Middle frontal gyrus (tissue), 1 donor: ENCODE measurements at regions not wholly inside any gene's neighbourhood (a gene's known extent, or its start where the extent isn't known, plus 50 kb on each side); places are given as distances from the start of the nearest gene placed in this dataset.

Experiments used
- DNase-seq: peaks from one replicate; pipeline ENCODE4 v3.0.0-alpha.2; 2015; ENCODE audit warnings: low spot score; ENCODE audit errors: extremely low spot score

DNA sequence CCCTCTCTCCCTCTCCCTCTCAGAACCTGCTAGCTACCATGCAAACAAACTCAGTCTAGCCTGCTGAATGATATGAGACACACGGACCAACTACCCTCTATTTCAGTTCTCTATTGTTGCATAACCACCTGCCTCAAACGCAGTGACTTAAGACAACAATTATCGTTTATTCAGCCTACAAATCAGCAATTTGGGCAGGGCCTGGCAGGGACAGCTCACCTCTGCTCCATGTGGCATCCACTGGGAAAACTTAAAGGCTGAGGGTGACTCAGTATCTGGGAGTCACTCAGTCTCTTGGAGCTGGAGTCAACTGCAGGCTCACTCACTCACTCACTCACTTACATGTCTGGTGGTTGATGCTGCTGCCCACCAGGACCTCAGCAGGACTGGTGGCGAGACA lies 121.3 kb downstream of the SEC16B start:
- DNase-seq, result no peak

DNA sequence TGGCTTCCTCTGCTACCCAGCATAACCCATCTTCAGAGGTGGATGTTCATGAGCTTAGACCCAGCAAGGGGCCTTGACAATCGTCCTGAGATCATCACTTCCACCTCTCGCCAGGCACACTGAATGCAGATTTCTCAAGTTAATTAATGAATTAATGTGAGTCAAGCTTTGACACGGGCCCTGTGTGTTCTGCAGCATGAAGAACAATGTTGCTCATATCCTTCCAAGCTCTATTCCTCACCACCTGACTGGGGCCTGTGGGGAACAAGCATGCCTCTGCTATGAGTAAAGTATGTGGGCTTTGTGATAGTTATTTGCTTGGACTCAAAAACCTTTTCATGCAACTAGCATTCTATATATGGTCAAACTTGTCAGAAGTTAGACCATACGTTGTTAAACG lies 122.0 kb downstream of the SEC16B start:
- no peak for DNase-seq

DNA sequence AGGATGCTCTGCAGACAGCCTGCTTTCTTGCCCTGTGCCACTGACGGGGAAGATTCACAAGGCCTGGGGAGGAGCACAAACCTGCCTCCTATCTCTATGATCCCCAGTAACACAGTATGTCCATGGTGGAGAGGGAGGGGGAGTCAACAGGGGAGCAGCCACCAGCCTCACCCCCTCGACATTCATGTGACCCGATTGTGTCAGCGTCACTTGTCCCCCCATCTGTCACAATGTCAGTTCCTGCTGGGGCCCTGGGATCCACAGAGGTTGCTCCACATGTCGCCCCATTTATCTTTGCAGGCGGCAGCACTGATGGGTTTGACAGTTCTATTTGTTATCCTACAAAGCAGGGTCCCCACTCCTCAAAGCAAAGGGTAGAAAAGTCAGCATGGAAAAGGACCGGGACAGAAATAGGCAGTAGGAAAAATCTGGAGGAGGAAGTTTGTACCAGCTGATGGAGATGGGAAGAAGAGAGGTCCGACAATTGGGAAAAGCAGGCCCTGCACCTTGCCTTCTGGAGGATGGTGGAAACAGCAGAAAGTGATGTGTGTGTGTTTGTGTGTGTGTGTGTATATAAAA lies 130.9 kb downstream of the SEC16B start:
- DNase-seq, result no peak

DNA sequence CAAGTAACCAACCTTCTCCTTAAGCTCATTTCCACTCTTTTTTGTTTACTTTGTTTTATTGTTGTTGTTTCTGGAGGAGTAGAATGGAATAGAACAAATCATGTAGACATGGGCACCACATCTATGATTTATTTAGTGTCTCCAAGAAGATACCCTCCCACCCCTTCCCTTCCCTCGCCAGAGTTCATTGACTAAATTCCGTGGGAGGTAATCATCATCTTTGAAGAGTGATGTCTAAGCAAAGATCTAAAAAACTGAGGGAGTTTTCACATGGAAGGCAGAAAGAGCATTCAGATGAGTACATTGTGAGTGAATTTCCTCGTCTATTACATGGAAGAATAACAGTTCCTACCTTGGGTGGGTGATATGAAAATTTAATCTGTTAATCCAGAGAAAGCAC lies 136.2 kb downstream of the SEC16B start:
- no peak for DNase-seq

DNA sequence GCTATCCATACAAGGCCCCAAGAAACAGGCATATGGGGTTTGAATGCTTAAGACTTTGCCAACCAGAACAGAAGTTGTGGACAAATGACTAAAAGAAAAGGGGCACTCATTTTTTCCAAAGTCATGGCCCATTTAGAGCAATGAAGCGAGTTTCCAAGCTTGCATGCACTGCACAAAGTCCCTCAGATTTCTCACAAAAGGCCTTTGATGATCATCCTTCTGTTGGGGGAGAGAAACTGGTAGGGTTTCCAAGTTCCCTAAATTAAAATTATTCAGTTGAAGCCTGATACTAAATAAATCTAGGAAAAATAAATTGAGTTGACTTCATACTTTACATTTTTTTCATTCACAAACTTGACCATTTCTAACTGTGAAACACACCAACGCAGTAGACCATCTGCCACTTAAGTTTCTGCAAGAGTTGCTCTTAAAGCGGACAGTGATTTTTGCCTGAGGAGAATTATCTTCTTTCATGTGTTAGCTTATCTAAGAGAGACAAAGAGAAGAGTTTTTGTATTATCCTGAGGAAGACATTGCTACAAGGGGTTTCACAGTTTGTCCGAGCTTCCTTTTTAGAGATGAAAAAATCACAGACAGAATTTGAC lies 139.2 kb downstream of the SEC16B start:
- no peak for DNase-seq

DNA sequence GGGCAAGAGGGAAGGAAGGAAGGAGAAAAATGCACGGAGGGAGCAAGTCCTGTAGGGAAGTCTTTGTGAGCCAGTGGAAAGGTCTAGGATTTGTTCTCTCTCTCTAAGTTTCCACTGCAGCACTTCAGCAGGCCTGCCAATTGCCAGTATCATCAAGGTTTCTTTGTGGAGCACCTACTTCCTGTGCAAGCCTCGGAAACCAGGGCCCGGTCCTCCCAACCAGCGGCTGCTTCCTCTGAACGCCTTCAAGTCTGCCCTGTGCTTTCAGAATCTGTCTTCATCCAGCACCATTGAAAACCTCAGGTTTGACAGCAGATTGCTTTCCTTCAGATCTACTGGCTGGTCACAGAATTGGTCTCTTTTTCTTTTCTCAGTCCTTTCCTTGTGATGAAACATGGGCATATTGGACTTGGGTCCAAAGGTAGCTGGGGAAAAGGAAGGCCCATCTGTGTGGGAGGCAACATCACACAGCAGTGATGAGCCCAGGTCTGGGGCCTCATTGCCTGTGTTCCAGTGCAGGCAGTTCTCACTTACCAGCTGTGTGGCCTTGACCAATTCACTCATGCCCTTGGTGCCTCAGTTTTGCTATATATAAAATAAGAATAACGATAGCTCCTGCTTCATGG lies 144.5 kb downstream of the SEC16B start:
- DNase-seq, result no peak

DNA sequence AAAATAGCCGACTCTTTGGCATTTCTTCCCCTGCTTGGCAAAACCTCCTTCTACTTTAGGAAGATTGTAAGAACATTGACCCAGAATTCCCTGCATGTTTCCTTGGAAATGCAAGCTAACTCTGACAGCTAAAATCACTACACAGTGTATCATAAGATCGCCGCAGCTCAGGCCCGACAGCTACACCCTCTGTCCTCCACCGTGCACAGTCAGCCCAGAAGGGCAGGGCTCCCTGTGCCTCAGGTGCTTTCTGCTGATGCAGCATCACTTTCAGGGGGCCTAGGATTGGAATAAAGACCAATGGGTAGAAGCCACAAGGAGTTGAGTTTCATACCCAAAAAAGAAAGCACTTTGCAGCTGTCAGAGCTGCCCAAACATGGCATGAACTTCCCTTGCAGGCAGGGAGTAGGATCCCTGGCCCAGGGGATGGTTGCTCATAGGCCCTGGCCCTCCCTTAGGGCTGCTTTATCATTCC lies 145.3 kb downstream of the SEC16B start:
- no peak for DNase-seq

DNA sequence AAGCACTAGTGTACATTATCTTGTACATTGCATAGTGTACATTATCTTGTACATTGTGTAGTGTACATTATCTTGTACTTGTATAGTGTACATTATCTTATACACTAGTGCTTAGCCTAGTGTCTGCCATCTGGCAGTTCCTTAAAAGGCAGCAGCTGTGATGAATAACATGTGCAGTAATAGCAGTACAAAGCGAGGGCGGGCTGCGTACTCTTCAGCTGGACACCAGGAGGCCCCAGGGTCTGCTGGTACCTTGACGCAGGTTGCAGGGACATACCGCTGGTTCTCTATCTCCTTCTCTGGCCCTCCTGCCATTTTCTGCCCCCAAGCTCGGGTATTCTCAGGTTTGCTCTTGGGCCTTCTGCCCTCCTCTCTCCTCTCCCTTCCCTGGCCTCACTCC lies 149.6 kb downstream of the SEC16B start:
- DNase-seq, result no peak

DNA sequence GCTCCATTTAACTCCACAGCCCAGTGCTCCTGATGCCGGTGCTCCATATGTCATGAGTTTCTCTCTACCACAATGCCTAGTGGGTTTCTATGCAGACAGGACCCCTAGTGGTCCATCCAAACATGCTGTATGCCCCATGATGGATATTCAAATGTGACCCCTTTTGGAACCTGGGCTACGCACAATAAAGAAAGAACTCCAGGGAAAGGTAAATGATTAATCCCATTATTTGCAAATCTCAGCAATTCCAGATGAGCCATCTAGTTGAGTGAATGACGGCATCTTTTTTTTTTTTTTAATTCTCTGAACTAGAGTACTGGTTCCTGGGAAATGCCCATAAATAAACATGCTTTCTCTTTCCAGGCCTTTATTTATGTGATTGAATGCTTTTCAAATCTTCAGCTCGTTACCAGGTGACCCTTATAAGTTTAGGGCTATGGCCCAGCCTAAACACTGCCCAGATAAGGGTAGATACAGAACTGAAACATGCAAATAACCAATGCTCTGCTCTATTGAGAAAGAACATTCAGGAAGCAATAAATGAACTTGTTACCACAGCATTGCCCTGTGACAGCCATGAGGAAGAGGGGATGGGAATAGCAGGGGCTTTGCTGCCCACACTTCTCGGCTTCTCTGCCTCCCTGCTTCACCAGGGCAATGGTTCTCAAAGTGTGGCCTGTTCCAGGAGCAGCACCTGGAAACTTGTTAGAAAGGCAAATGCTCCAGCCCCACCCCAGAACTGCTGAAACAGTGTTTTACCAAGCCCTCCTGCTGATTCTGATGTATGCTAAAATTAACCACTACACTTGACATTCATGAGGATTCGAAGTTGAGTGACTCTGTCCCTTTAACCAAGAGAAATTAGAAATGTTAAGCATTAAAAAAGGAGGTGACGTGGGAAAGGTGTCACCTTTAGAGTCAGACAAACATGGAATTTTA lies 151.7 kb downstream of the SEC16B start:
- no peak for DNase-seq

DNA sequence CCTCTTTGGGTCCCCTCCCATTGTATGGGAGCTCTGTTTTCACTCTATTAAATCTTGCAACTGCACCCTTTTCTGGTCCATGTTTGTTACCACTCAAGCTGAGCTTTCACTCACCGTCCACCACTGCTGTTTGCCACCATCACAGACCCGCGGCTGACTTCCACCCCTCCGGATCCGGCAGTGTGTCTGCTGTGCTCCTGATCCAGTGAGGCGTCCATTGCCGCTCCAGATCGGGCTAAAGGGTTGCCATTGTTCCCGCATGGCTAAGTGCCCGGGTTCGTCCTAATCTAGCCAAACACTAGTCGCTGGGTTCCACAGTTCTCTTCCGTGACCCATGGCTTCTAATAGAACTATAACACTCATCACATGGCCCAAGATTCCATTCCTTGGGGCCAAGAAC lies 157.2 kb downstream of the SEC16B start:
- no peak for DNase-seq

DNA sequence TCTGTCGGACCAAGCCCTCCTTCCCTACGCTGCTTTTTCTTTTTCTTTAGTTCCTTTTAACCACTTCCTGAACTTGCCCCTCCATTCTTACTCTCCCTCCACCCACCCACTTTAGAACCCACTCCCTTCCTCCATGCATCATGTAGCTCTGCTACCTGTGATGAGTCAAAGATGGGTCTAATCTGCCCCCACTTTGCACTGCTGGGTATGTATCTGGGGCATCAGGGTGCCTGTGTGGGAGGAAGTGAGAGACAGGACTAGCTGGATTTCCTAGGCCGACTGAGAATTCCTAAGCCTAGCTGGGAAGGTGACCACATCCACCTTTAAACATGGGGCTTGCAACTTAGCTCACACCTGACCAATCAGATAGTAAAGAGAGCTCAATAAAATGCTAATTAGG lies 157.7 kb downstream of the SEC16B start:
- no peak for DNase-seq

DNA sequence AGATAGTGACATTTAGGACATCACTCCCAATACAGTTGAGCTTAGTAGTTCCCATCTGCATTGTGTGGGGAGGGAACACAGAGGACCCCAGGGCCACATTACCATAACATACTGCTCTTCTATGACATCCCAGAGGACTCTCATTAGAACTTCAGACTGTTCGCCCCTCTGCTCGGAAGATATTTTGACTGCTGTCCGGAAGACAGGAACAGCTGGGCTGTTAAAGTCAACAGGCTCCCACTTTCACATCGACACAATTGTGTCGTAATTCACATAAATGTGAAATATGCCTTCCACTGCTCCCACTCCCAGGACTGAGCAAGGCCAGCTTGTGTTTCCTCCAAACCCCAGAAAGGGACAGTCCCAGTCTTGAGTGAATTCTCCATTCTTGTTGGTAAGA lies 158.4 kb downstream of the SEC16B start:
- no peak for DNase-seq

DNA sequence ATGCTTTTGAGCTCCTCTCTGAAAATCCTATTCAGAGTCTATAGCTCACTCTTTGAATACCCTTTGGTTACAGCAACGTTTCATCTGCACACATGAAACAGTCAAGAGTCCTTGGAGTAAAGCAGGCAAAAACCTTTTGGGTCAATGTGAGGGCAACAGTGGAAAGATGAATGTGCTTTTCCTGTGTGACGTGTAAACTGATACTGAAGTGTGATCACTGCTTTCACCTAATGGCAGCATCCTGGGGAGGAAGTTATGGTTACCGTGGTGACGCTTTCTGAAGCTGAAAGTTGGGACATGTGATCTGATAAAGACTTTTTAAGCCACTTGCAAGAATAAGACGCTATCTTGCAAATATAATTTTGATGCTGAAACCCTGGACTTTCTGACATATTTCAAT lies 160.0 kb downstream of the SEC16B start:
- DNase-seq, result no peak

DNA sequence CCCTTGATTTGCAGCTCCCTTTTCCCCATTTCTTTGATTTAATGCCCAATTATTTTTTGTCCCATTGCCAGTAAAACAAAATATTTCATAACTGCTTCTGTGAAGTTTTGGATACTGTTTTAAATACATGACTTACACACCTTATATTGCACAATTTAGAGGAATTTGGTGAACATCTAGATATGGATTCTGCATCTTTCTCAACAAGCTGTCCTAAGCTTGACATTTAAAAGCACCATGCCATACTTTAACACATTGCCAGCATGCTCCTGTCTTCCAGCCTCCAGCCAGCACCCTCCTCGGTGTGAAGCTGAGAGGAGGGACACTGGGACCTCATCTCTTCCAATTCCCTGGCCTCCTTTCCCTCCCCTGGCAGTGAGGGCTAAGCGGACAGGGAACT lies 167.6 kb downstream of the SEC16B start:
- DNase-seq, result no peak

DNA sequence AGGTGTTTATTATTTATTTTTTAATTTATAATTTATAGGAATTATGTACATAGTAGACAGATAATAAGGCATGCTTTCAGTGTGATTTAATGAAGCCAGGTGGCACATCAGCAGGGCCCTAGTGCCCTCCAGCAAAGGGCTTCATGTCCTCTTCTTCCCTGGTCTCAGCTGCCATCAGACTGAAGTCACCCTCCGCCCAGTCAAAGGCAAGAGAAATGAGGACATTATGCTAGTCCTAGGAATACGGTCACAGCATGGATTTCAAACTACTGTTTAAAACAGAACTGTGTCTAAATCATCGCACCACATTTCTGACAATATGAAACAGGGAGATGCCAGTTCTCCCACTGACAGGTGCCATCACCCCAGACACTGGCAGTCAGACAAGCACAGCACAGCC lies 168.1 kb downstream of the SEC16B start:
- DNase-seq, result no peak

DNA sequence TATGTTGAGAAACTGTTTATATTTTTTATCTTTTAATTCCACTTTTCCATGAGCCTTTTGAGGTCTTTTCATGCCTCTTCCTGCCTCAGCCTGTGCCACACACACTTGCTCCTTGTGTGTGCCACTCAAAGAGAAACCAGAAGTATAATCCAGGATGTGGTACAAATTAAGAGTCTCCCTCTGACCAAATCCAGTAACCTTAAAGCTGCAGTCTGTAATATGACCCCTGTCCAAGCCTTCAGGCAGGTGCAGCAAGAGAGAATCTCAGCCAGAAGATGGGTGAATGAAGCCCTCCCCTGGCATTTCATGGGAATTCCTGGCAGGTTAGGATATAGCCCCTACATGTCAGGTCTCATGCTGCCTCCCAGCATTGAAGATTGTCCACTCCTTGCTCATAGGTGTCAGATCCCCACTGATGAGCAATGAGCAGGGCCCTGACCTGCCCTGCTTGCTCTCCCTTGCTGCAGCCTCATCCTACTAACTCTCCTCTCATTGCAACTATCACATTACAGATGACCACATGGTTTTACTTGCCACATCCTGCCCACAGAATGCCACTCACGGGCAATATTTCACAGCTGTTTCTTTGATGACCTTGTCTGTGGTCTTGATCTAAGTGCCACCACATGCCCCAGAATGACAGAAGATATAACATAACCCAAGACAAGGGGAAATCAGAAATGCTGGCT lies 169.3 kb downstream of the SEC16B start:
- no peak for DNase-seq

DNA sequence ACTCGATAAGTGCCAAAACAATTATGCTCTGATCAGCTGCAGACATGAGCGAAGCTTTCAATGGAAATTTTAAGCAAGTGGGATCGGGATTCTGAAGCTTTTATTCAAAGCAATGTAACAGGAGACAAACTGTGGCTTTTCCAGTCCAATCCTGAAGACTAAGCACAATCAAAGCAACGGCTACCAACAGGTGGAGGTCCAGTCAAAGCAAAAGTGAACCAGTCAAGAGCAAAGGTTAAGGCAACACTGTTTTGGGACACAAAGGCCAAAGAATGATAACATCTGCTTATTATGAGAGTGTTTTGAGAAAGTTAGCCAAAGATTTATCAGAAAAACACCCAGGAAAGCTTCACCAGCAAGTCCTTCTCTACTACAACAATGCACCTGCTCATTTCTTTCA lies 170.1 kb downstream of the SEC16B start:
- DNase-seq, result no peak

DNA sequence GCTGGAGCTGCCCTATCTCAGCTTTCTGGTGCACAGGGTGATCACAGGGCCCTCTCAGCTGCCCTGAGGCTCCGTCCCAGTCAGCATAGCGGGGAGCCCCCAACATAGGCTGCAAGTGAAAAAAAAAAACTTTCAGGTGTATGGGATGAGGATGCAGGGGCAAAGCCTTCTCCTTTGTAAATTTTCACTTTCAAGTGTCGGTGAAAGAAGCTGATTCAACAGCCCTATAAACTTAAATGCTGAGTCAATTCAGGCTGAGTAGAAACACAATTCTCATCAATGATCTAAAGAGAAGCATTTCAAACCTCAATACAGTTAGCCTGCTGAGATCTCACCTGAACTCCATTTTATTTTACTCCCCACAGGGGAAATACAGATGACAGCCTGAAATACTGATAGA lies 171.2 kb downstream of the SEC16B start:
- DNase-seq, result no peak

DNA sequence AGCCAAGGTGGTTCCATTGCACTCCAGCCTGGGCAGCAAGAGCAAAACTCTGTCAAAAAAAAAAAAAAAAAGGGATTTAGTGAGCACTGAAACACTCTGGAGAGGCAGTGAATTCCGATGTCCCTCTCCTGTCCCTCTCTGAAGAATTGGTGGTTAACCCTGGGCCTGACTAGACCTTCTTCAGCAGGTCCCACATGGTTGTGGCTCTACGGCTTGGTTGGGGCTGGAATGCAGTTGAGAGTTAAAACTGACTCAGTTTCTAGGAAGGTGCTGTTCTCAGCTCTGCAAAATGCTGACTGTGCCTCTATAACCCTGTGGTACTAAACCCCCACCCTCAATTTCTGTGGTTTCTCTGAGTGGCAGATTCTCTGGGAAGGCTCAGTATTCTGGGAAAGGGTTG lies 173.3 kb downstream of the SEC16B start:
- DNase-seq, result no peak

DNA sequence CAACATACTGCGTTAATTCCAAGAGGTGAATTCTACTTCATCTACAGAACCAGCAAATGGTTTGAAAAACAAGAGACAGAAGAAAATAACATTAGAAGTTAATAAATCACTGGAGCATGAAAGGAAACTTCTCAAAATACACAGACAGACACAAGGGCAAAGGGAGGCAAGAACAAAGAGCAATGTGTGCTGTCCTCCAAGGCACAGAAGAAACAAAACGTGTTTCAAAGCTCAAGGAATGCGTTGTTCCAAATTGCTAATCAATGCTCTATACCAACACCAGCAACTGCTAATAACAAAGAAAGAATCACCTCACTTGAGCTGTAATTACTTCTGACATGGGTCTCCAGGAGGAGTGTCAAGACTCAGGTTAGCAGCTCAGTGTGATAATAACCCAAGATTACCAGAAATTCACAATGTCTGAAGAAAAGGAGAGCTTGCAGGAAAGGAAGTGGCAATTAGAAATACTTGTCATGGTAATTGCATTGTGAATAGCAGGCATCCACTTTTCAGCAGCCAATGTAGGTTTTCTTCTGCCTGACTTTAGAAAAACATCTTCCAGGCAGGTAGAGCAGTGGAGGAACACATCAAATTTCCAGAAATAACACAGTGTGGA lies 175.4 kb downstream of the SEC16B start:
- no peak for DNase-seq

DNA sequence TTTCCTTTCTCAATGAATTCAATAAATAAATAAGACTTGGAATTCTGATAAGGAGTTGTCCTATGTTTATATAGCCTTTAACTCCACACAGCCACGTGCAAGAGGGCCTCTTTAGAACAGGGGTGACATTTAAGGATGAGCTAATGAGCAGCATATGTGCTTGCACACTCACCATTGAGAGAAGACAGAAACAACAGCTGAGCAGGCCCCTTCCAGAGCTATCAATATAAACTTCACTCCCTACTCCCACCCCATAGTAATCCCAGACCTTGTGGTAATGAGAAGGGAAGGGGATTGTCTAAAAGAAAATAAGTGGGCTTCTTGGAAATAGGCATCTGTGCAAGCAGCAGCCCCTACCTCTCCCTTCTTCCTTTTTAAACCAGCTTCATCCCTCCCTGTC lies 176.0 kb downstream of the SEC16B start:
- no peak for DNase-seq
